ENCODE measurements at regions not wholly inside any gene's neighbourhood (a gene's known extent, or its start where the extent isn't known, plus 50 kb on each side); places are given as distances from the start of the nearest gene placed in this dataset.

DNA sequence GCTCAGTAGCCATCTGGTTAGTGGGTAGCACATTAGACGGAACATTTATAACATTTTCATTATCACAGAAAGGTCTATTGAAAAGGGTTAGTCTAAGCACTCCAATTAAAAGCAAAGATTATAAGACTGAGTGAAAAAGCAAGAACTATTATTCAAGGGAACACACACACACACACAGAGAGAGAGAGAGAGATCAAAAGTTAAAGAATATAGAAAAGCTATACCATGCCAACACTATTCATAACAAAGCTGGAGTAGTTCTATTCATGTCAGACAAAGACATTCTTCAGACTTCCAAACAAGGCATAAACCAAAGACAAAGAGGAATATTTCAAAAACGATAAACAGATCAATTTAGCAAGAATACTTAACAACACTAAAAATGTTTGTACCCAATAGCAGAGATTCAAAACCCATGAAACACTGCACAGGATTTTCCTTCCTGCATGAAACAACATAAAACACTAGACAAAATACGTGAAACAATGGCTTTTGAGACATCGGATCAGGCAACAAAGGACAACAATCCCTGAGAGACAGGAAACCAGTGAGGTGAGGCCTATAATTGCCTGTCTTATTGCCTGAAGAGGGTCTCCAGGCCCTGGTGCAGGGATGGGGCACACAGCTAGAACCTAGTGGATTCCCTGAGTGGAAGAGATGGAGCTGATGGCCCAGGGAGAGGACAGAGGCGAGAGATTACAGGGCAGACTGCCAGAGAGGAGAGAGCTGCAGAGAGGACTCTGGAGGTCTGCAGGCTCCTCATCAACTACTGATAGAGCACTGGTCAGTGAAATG lies 83.6 kb upstream of the NPAS2 start:
- Mint-ChIP-seq H3K27me3 (ENCODE audit: insufficient read depth, low read depth) (peaks cover 5% of the 10 kb centered on the region), H3K9me3 (peaks cover 2% of the 10 kb centered on the region), H3K36me3 (no peaks in the 10 kb centered on the region), H3K27ac (no peak overlapping the region), H3K4me1 (peaks cover 15% of the 10 kb centered on the region), H3K4me3 (no peak overlapping the region)
- no peak overlapping the region for H3K9ac ChIP-seq
- H3K4me3 ChIP-seq, result no peak overlapping the region
- no peak overlapping the region for H3K27ac ChIP-seq
- no peak for TF ChIP-seq EZH2phosphoT487 (IDR thresholded peaks at IDR 0.05)
- TF ChIP-seq EZH2 (IDR thresholded peaks at IDR 0.05), result no peak
- TF ChIP-seq, protein P1, sequence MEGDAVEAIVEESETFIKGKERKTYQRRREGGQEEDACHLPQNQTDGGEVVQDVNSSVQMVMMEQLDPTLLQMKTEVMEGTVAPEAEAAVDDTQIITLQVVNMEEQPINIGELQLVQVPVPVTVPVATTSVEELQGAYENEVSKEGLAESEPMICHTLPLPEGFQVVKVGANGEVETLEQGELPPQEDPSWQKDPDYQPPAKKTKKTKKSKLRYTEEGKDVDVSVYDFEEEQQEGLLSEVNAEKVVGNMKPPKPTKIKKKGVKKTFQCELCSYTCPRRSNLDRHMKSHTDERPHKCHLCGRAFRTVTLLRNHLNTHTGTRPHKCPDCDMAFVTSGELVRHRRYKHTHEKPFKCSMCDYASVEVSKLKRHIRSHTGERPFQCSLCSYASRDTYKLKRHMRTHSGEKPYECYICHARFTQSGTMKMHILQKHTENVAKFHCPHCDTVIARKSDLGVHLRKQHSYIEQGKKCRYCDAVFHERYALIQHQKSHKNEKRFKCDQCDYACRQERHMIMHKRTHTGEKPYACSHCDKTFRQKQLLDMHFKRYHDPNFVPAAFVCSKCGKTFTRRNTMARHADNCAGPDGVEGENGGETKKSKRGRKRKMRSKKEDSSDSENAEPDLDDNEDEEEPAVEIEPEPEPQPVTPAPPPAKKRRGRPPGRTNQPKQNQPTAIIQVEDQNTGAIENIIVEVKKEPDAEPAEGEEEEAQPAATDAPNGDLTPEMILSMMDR (IDR thresholded peaks at IDR 0.05), result no peak
- no peaks in the 10 kb centered on the region for H3K36me3 ChIP-seq
- peak overlapping the region; percentile 89 for H2AFZ ChIP-seq (replicated peaks)
- no peaks in the 10 kb centered on the region for H3K27me3 ChIP-seq
- no peak overlapping the region for H3K4me2 ChIP-seq
- H4K20me1 ChIP-seq (ENCODE audit: low read depth), result no peaks in the 10 kb centered on the region
- H3K9me3 ChIP-seq (ENCODE audit: low read depth), result no peaks in the 10 kb centered on the region
- H3K4me1 ChIP-seq, result peaks cover 24% of the 10 kb centered on the region
- H3K79me2 ChIP-seq (ENCODE audit: low read depth), result no peaks in the 10 kb centered on the region
- peaks cover 8% of the 10 kb centered on the region for H3F3A ChIP-seq (ENCODE audit: low read depth)
- peak; percentile 12 for DNase-seq (ENCODE audit: low spot score)

DNA sequence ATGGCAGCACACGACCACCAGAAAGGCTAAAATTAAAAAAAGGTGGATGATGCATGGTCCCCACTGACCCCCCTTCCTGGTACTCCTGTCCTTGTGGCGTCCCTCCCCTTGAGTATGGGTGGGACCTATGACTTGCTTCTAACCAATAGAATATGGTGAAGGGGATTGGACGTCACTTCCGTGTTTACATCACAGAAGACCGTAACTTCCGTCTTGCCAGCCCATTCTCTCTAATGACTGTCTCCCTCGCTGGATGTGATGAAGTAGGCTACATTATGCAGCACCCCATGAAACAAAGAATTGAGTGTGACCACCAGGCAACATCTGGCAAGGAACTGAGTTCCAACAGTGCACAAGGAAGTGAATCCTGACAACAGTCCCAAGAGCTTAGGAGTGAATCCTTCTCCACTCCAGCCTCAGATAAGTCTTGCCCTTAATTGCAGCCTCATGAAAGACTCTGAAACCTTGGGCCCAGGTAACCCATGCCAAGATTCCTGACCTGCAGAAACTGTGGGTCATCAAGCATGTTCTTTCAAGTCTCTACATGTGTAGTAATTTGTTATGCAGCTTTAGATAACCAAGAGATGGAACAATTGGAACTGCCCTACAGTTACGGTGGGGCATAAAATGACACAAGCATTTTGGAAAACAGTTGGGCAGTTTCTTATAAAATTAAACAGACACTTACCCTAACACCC lies 80.1 kb upstream of the NPAS2 start:
- Histone ChIP-seq H3K27ac (no peak overlapping the region), H2AFZ (replicated peaks) (no peak overlapping the region), H3K36me3 (no peaks in the 10 kb centered on the region), H3K27me3 (no peaks in the 10 kb centered on the region), H4K20me1 (ENCODE audit: low read depth) (no peaks in the 10 kb centered on the region), H3F3A (ENCODE audit: low read depth) (no peaks in the 10 kb centered on the region), H3K4me2 (no peak overlapping the region), H3K4me3 (no peak overlapping the region), H3K4me1 (peaks cover 9% of the 10 kb centered on the region), H3K9me3 (ENCODE audit: low read depth) (no peaks in the 10 kb centered on the region), H3K9ac (no peak overlapping the region), H3K79me2 (ENCODE audit: low read depth) (no peaks in the 10 kb centered on the region)
- H3K27me3 Mint-ChIP-seq (ENCODE audit: insufficient read depth, low read depth), result peaks cover 2% of the 10 kb centered on the region
- no peaks in the 10 kb centered on the region for H3K9me3 Mint-ChIP-seq
- TF ChIP-seq EZH2phosphoT487 (IDR thresholded peaks at IDR 0.05) (no peak), EZH2 (IDR thresholded peaks at IDR 0.05) (no peak)
- TF ChIP-seq, protein P1 (IDR thresholded peaks at IDR 0.05), result no peak
- no peak for DNase-seq (ENCODE audit: low spot score)
- no peaks in the 10 kb centered on the region for H3K36me3 Mint-ChIP-seq
- H3K4me1 Mint-ChIP-seq, result no peaks in the 10 kb centered on the region
- no peak overlapping the region for H3K4me3 Mint-ChIP-seq
- no peak overlapping the region for H3K27ac Mint-ChIP-seq

GRCh38 chr2:100741880-100742276 lies 78.1 kb upstream of the NPAS2 start:
- Mint-ChIP-seq H3K9me3 (no peaks in the 10 kb centered on the region), H3K4me1 (no peaks in the 10 kb centered on the region), H3K27me3 (ENCODE audit: insufficient read depth, low read depth) (peaks cover 2% of the 10 kb centered on the region), H3K4me3 (no peak overlapping the region), H3K36me3 (no peaks in the 10 kb centered on the region), H3K27ac (no peak overlapping the region)
- Histone ChIP-seq H2AFZ (replicated peaks) (no peak overlapping the region), H3K27ac (no peak overlapping the region), H3F3A (ENCODE audit: low read depth) (no peaks in the 10 kb centered on the region), H3K36me3 (no peaks in the 10 kb centered on the region), H3K9me3 (ENCODE audit: low read depth) (no peaks in the 10 kb centered on the region), H3K4me3 (no peak overlapping the region), H3K4me2 (no peak overlapping the region), H3K79me2 (ENCODE audit: low read depth) (no peaks in the 10 kb centered on the region), H3K9ac (no peak overlapping the region), H4K20me1 (ENCODE audit: low read depth) (no peaks in the 10 kb centered on the region), H3K27me3 (no peaks in the 10 kb centered on the region), H3K4me1 (peaks cover under 1% of the 10 kb centered on the region)
- no peak for DNase-seq (ENCODE audit: low spot score)
- TF ChIP-seq EZH2 (IDR thresholded peaks at IDR 0.05), result no peak
- TF ChIP-seq, protein P1 (IDR thresholded peaks at IDR 0.05), result no peak
- no peak for TF ChIP-seq EZH2phosphoT487 (IDR thresholded peaks at IDR 0.05)
